ENCODE measurements at regions not wholly inside any gene's neighbourhood (a gene's known extent, or its start where the extent isn't known, plus 50 kb on each side); places are given as distances from the start of the nearest gene placed in this dataset.

DNA sequence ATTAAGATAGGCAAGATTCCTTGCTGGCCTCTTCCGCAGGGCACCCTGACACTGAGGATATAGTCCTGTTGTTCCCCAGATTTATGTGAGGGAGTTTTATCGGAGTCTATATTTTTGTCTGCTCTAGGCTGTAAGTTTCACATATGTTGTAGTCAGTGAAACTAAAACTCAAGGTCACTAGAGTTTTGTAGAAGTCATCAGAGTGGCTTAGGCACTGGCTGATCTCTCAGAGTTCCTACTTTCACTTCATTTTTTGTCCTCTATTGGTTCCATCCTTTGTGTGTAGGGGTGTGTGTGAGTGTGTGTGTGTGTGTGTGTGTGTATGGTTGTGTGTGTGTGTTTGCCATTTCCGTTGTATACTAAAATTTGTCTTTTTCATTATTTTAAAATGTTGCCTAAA is 577.5 kb downstream of the IQCM start:
- CTCF ChIA-PET: no interaction called here

DNA sequence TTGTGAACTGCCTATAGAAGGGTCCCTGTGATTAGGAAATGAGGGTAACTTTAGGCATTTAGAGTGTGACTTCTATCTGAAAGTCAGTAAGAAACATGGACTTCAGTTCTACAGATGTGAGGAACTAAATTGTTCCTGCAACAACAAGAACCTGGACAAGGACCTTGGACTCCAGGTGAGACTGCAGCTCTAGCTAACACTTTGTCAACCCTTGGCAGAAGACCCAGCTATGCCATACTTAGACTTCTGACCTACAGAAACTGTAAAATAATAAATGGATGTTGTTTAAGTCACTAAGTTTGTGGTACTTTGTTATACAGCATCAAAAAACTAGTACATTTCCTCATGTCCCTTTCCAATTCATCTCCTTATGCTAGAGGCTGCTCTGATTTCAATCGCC is 580.8 kb downstream of the IQCM start:
- no peak overlapping the region for H3K27ac ChIP-seq
- no peak overlapping the region for H3K4me2 ChIP-seq
- ChIA-PET CTCF (no interaction called here), POLR2A (no interaction called here)
- 86% methylated on average over 1 of the region's 1 CpG for WGBS (ENCODE audit: missing lambda C conversion rate)
- H3K4me1 ChIP-seq: no peaks in the 10 kb centered on the region
- no peak for ATAC-seq
- DNase-seq (ENCODE audit: low read depth in 1 of 2, low spot score in 1 of 2): no peak
- TF ChIP-seq PHF8 (IDR thresholded peaks at IDR 0.05; ENCODE audit: borderline replicate concordance, low read depth): no peak
- TF ChIP-seq CHD2 (IDR thresholded peaks at IDR 0.05; ENCODE audit: low read length, partially characterized antibody): no peak
- no peak for TF ChIP-seq ZC3H11A (IDR thresholded peaks at IDR 0.05)
- TF ChIP-seq KDM5A (IDR thresholded peaks at IDR 0.05): no peak
- no peak for TF ChIP-seq CHD4 (IDR thresholded peaks at IDR 0.05; ENCODE audit: borderline replicate concordance)
- TF ChIP-seq, protein P1, sequence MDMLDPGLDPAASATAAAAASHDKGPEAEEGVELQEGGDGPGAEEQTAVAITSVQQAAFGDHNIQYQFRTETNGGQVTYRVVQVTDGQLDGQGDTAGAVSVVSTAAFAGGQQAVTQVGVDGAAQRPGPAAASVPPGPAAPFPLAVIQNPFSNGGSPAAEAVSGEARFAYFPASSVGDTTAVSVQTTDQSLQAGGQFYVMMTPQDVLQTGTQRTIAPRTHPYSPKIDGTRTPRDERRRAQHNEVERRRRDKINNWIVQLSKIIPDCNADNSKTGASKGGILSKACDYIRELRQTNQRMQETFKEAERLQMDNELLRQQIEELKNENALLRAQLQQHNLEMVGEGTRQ (IDR thresholded peaks at IDR 0.05): no peak
- TF ChIP-seq EP300 (IDR thresholded peaks at IDR 0.05): no peak
- no peak for TF ChIP-seq NR3C1 (IDR thresholded peaks at IDR 0.05)
- no peak for TF ChIP-seq HOXA7 (CRISPR knock-in tag; IDR thresholded peaks at IDR 0.05)
- TF ChIP-seq GATA3 (IDR thresholded peaks at IDR 0.05; ENCODE audit: borderline replicate concordance): no peak
- TF ChIP-seq HDAC2 (IDR thresholded peaks at IDR 0.05): no peak
- no peak for TF ChIP-seq KDM1A (IDR thresholded peaks at IDR 0.05; ENCODE audit: low read depth)
- no peak for TF ChIP-seq SREBF2 (IDR thresholded peaks at IDR 0.05)
- TF ChIP-seq, protein P2, sequence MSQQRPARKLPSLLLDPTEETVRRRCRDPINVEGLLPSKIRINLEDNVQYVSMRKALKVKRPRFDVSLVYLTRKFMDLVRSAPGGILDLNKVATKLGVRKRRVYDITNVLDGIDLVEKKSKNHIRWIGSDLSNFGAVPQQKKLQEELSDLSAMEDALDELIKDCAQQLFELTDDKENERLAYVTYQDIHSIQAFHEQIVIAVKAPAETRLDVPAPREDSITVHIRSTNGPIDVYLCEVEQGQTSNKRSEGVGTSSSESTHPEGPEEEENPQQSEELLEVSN (IDR thresholded peaks at IDR 0.05; ENCODE audit: borderline replicate concordance, low read depth): no peak
- no peak for TF ChIP-seq RAD21 (conservative IDR thresholded peaks at IDR 0.05 in 1 of 2, IDR thresholded peaks at IDR 0.05 in 1 of 2)
- FAIRE-seq: no peak
- no peak overlapping the region for H3K4me3 ChIP-seq
- no peaks in the 10 kb centered on the region for H3K9me3 ChIP-seq

More for the DNA sequence above, 577.5 kb downstream of the IQCM start:
- POLR2A ChIA-PET: no interaction called here
- TF ChIP-seq NFE2L2 (conservative IDR thresholded peaks at IDR 0.05; ENCODE audit: low read length): no peak
- TF ChIP-seq ZC3H11A (IDR thresholded peaks at IDR 0.05): no peak
- no peak for TF ChIP-seq EHF (CRISPR knock-in tag; IDR thresholded peaks at IDR 0.05)
- no peak for TF ChIP-seq ESRRA (IDR thresholded peaks at IDR 0.05; ENCODE audit: borderline replicate concordance, low read length)
- 52% methylated on average over 3 of the region's 3 CpGs for WGBS (ENCODE audit: missing lambda C conversion rate)
- ATAC-seq: no peak
- no peak for DNase-seq (ENCODE audit: low read depth in 1 of 2, low spot score in 1 of 2)
- no peaks in the 10 kb centered on the region for H3K4me1 ChIP-seq
- no peak overlapping the region for H3K27ac ChIP-seq
- H3K4me2 ChIP-seq: no peak overlapping the region
- H3K4me3 ChIP-seq: no peak overlapping the region
- H3K9me3 ChIP-seq: no peaks in the 10 kb centered on the region
- no peak for FAIRE-seq

DNA sequence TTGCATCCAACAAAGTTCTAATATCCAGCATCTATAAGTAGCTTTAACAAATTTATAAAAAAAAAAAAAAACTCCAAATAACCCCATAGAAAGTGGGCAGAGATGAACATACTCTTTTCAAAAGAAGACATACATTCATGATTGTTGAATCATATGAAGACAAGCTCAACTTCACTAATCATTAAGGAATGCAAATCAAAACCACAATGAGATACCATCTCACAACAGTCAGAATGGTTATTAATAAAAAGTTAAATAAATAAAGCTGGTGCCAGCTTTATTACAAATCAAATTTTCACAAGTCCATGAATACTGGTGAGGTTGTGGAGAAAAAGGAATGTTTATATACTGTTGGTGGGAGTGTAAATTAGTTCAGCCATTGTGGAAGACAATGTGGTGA is 592.0 kb downstream of the IQCM start:
- ChIA-PET POLR2A (no interaction called here), CTCF (no interaction called here)
- no peak for ATAC-seq
- Histone ChIP-seq H3K4me3 (no peak overlapping the region), H3K27ac (no peak overlapping the region), H3K4me2 (no peak overlapping the region), H3K4me1 (no peaks in the 10 kb centered on the region), H3K9me3 (no peaks in the 10 kb centered on the region)
- FAIRE-seq: no peak
- TF ChIP-seq RARB (CRISPR knock-in tag; IDR thresholded peaks at IDR 0.05): no peak
- no peak for TF ChIP-seq RNF2 (IDR thresholded peaks at IDR 0.05; ENCODE audit: borderline replicate concordance, low read depth)
- no peak for TF ChIP-seq PHF8 (IDR thresholded peaks at IDR 0.05; ENCODE audit: borderline replicate concordance, low read depth)
- TF ChIP-seq POLR2AphosphoS2 (conservative IDR thresholded peaks at IDR 0.05; ENCODE audit: low read length): no peak
- TF ChIP-seq MAZ (IDR thresholded peaks at IDR 0.05; ENCODE audit: borderline replicate concordance, low read depth, low read length): no peak
- TF ChIP-seq, protein P2 (IDR thresholded peaks at IDR 0.05; ENCODE audit: borderline replicate concordance, low read depth): no peak
- no peak for TF ChIP-seq RCOR1 (IDR thresholded peaks at IDR 0.05; ENCODE audit: low read depth, low read length)
- no peak for TF ChIP-seq TFCP2L1 (CRISPR knock-in tag; IDR thresholded peaks at IDR 0.05)
- no peak for TF ChIP-seq CBX2 (IDR thresholded peaks at IDR 0.05; ENCODE audit: borderline replicate concordance, low read depth)
- no peak for TF ChIP-seq FOSL2 (IDR thresholded peaks at IDR 0.05)
- TF ChIP-seq FOSL2 (CRISPR knock-in tag; IDR thresholded peaks at IDR 0.05): no peak
- no peak for TF ChIP-seq EHF (CRISPR knock-in tag; IDR thresholded peaks at IDR 0.05)
- no peak for TF ChIP-seq HDAC2 (IDR thresholded peaks at IDR 0.05)
- TF ChIP-seq RAD21 (conservative IDR thresholded peaks at IDR 0.05 in 1 of 2, IDR thresholded peaks at IDR 0.05 in 1 of 2): no peak
- no peak for TF ChIP-seq CHD4 (IDR thresholded peaks at IDR 0.05; ENCODE audit: borderline replicate concordance)
- TF ChIP-seq, protein P3, sequence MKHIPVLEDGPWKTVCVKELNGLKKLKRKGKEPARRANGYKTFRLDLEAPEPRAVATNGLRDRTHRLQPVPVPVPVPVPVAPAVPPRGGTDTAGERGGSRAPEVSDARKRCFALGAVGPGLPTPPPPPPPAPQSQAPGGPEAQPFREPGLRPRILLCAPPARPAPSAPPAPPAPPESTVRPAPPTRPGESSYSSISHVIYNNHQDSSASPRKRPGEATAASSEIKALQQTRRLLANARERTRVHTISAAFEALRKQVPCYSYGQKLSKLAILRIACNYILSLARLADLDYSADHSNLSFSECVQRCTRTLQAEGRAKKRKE (CRISPR knock-in tag; IDR thresholded peaks at IDR 0.05; ENCODE audit: low read depth): no peak
- no peak for TF ChIP-seq RFX5 (IDR thresholded peaks at IDR 0.05)
- TF ChIP-seq SREBF2 (IDR thresholded peaks at IDR 0.05): no peak
- TF ChIP-seq ZFP36 (IDR thresholded peaks at IDR 0.05; ENCODE audit: borderline replicate concordance, partially characterized antibody): no peak
- no peak for TF ChIP-seq FOXS1 (CRISPR knock-in tag; IDR thresholded peaks at IDR 0.05)
- DNase-seq (ENCODE audit: low read depth in 1 of 2, low spot score in 1 of 2): no peak
